ENCODE measurements at regions not wholly inside any gene's neighbourhood (a gene's known extent, or its start where the extent isn't known, plus 50 kb on each side); places are given as distances from the start of the nearest gene placed in this dataset.

GRCh38 chr10:56895306-56895705 lies 534.2 kb upstream of the ZWINT start:
- no peaks in the 10 kb centered on the region for H3K9me3 Mint-ChIP-seq
- H3K36me3 Mint-ChIP-seq: no peaks in the 10 kb centered on the region
- no peak for DNase-seq (ENCODE audit: extremely low spot score, unreplicated experiment)
- H3K27me3 Mint-ChIP-seq: no peaks in the 10 kb centered on the region
- no peak overlapping the region for H3K27ac Mint-ChIP-seq
- H3K4me3 Mint-ChIP-seq: no peak overlapping the region
- no peak for TF ChIP-seq CTCF (conservative IDR thresholded peaks at IDR 0.05)
- H3K4me1 Mint-ChIP-seq (ENCODE audit: unreplicated experiment): no peaks in the 10 kb centered on the region

- TF ChIP-seq CTCF (conservative IDR thresholded peaks at IDR 0.05): no peak
- Mint-ChIP-seq H3K27ac (no peak overlapping the region), H3K4me3 (no peak overlapping the region), H3K36me3 (no peaks in the 10 kb centered on the region), H3K4me1 (ENCODE audit: unreplicated experiment) (peaks cover 9% of the 10 kb centered on the region), H3K9me3 (no peaks in the 10 kb centered on the region), H3K27me3 (peaks cover 8% of the 10 kb centered on the region)
- no peak for DNase-seq (ENCODE audit: extremely low spot score, unreplicated experiment)
These were observed 520.2 kb upstream of the ZWINT start for GRCh38 chr10:56881218-56881617.

GRCh38 chr10:56880606-56881005 lies 519.5 kb upstream of the ZWINT start:
- Mint-ChIP-seq H3K27me3 (peaks cover 8% of the 10 kb centered on the region), H3K4me3 (no peak overlapping the region), H3K9me3 (no peaks in the 10 kb centered on the region), H3K4me1 (ENCODE audit: unreplicated experiment) (peaks cover 9% of the 10 kb centered on the region), H3K36me3 (no peaks in the 10 kb centered on the region), H3K27ac (no peak overlapping the region)
- no peak for TF ChIP-seq CTCF (conservative IDR thresholded peaks at IDR 0.05)
- no peak for DNase-seq (ENCODE audit: extremely low spot score, unreplicated experiment)

- Mint-ChIP-seq H3K4me3 (no peak overlapping the region), H3K9me3 (no peaks in the 10 kb centered on the region), H3K4me1 (ENCODE audit: unreplicated experiment) (no peaks in the 10 kb centered on the region), H3K27ac (no peak overlapping the region), H3K27me3 (peaks cover 5% of the 10 kb centered on the region), H3K36me3 (no peaks in the 10 kb centered on the region)
- no peak for DNase-seq (ENCODE audit: extremely low spot score, unreplicated experiment)
- TF ChIP-seq CTCF (conservative IDR thresholded peaks at IDR 0.05): no peak
These were observed 513.9 kb upstream of the ZWINT start for GRCh38 chr10:56874950-56875349.

- H3K9me3 Mint-ChIP-seq: no peaks in the 10 kb centered on the region
- no peak for TF ChIP-seq CTCF (conservative IDR thresholded peaks at IDR 0.05)
- no peak for DNase-seq (ENCODE audit: extremely low spot score, unreplicated experiment)
- H3K4me3 Mint-ChIP-seq: no peak overlapping the region
- no peaks in the 10 kb centered on the region for H3K36me3 Mint-ChIP-seq
- no peaks in the 10 kb centered on the region for H3K27me3 Mint-ChIP-seq
- H3K4me1 Mint-ChIP-seq (ENCODE audit: unreplicated experiment): no peaks in the 10 kb centered on the region
- H3K27ac Mint-ChIP-seq: no peak overlapping the region
These were observed 510.2 kb upstream of the ZWINT start for GRCh38 chr10:56871160-56871668.

GRCh38 chr10:56867236-56867635 lies 506.2 kb upstream of the ZWINT start:
- TF ChIP-seq CTCF (conservative IDR thresholded peaks at IDR 0.05): no peak
- H3K4me1 Mint-ChIP-seq (ENCODE audit: unreplicated experiment): no peaks in the 10 kb centered on the region
- H3K36me3 Mint-ChIP-seq: no peaks in the 10 kb centered on the region
- H3K27ac Mint-ChIP-seq: no peak overlapping the region
- no peak for DNase-seq (ENCODE audit: extremely low spot score, unreplicated experiment)
- H3K9me3 Mint-ChIP-seq: no peaks in the 10 kb centered on the region
- no peaks in the 10 kb centered on the region for H3K27me3 Mint-ChIP-seq
- no peak overlapping the region for H3K4me3 Mint-ChIP-seq
